DMS114 treated with DMSO at 0.1 percent for 48 hours (cell line): ENCODE measurements at regions not wholly inside any gene's neighbourhood (a gene's known extent, or its start where the extent isn't known, plus 50 kb on each side); places are given as distances from the start of the nearest gene placed in this dataset.
"Not testable (repeated sequence)": the region's sequence is repeated elsewhere in the genome, so short reads cannot be mapped to it uniquely, and the experiment has no call there.

Experiments used
- DNase-seq: peaks from one replicate; lab custom pipeline; 2025; ENCODE audit not compliant: unreplicated experiment; lab: John Stamatoyannopoulos, UW

- DNase-seq = no peak
Measured at GRCh38 chr22:48782811-48783511, 1044.7 kb downstream of the BRD1 start.

- no peak for DNase-seq
Measured at GRCh38 chr22:48782326-48782725, 1045.3 kb downstream of the BRD1 start.

- no peak for DNase-seq
Measured at GRCh38 chr22:48781868-48782267, 1045.8 kb downstream of the BRD1 start.

- DNase-seq = no peak
Measured at GRCh38 chr22:48781391-48781790, 1046.3 kb downstream of the BRD1 start.

DNA sequence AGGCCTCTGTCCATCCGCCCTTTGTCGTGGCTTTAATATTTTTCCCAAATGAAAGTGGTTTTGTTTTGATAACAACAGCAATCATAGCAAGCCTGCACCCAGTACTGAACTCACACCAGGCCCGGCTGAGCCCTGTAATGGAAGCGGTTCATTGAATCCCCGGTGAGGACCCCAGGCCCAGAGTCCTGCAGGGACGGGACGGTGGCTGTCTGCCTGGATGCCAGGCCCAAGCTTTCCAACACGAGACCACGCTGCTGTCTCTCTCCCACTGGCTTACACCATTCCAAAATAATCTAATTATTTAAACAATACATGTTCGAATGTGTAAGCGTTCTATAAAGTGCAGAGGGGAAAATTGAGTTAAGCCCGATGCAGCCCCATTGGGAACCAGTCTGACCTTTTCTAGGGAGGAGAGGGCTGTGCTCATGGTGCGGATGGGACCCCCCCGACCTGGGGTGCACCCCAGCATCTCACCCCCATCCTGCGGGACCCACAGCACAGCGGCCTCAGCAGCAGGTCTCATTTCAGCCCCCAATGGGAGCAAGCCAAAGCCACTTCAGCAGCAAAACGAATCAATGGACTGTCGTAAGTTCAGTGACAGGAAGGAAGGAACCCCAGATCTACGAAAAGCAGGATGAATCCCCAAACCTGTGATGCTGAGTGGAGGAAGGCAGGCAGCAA is 1046.9 kb downstream of the BRD1 start:
- no peak for DNase-seq

- no peak for DNase-seq
Measured at GRCh38 chr22:48779661-48780596, 1047.7 kb downstream of the BRD1 start.

- DNase-seq = no peak
Measured at GRCh38 chr22:48779211-48779643, 1048.4 kb downstream of the BRD1 start.

GRCh38 chr22:48778308-48779195 is 1049.1 kb downstream of the BRD1 start:
- DNase-seq = no peak

DNA sequence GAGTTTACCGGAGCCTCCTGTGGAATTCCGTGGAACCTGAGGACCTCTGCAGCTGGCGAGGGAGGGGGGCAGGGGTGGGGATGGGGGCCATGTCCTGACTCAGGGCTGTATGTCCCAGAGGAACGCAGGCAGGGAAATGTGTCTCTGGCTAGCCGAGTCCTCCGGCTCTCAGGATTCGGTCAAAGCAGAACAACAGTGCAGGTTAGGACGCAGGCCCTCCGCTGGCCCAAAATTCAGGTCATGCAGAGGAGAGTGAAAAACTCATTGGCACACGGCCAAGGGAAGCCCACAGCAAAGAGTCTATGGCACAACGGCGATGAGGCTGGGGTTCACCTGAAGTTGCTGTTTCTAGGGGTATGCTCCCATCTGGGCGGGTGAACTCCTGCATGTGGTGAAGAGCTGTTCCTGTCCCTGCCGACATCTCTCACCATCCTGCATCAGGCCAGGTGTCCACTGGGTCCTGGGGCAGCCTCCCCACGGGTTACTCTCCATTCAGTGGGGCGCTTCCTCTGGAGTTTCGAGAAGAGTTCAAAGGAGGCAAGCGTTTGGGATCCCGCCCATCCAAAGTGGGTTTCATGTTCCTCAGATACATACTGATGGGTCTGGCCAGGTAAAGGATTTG is 1055.3 kb downstream of the BRD1 start:
- no peak for DNase-seq

GRCh38 chr22:48765595-48765994 is 1062.1 kb downstream of the BRD1 start:
- DNase-seq = no peak

DNA sequence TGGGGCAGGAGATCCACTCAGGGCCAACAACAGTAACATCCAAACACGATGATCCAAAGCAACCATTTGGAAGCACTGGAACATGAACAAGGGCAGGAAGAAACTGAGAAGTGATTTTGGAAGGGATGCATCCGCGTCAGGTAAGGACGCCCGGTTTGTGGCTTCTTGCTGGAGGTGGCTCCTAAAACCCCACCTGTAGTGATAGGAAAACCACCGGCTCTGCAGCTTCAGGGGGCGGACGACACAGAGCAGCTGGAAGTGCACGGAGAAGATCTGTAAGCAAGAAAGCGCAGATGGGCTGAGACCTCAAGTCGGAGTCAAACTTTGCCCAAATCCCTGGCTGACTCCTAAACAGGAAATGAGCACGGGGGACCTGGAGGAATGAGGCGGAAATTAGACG is 1066.1 kb downstream of the BRD1 start:
- no peak for DNase-seq

DNA sequence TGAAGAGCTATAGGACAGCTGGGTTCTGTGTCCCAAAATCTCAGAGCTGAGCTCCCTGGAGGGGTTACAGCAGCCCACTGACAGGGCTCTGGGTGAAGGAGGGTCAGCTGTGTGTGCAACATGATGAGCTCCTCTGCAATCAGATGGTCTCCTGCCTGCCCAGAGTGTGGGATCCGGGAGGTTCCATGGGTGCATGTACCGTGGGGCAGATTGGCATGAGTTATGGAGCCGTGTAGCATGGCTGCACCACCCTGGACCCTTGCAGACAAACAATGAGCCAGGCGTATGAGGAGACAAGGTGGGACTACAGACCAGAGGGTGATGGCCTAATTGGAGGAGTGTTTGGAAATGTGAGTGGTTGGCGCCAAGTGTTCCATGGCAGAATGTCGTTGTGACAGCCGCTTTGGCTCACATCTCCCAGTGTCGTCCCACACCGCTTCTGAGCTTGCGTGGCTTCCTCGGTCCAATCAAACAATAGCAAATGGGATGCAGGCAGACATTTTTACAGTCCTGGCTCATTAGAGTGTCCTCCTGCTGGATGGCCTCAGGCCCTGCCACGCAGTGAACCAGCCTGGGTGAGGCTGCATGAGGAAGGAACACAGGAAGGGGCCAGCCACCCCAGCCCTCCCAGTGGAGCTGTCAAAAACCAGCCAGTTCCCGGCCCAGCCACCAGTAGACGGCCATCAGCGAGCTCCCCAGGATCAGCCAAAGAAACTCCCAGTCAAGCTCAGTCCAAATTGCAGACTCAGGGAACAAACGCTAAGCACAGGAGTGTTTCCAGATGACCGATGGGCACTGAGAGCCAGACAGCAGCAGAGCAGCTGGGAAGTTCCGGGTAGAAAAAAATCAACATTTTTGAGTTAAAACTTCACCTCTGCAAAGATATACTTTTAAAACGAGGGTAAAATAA is 1066.9 kb downstream of the BRD1 start:
- no peak for DNase-seq

GRCh38 chr22:48758881-48759875 is 1068.5 kb downstream of the BRD1 start:
- no peak for DNase-seq

DNA sequence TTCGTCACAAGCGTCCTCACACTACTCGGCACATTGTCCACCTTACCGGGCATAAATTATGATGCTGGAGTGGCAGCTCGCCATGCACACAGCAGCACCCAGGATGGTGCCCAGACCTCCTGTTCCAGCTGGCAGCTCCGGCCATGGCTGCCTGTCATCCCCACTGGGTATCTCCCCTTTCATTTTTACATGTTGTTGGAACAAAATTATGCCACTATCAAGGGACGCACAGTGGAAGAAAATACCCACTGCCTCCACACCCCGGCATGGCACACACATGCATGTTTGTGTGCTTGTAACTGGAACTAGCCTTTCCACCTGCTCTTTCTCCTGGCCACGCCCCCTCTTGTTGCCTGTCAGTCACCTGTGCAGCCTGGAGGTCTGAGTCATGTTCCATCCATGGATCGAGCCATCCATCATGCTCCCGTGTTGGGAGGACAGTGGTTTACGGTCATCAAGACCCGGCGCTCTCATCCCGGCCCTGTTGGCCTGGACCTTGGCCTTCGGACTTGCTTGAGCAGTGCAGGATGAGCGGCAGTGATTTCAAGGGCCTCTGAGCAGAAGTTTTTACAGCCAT is 1069.6 kb downstream of the BRD1 start:
- no peak for DNase-seq

DNA sequence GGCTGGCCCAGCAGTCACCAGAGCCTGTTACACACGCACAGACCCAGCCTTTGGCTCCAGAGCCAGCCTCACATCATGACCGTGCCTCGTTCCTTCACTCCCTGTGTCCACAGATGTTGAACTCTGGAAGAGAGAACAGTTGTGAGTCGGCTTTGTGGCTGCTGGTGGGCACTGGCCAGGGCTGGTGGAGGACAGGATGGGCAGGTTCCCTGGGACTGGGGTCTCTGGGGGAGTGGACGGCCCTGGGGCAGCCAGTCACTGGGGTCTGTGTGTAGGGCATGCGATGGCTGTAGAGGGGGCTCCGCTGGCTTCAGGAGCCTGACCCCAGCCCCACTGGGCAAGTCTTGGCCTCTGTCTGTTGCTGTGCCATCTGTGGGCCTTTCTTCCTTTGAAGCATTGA is 1070.1 kb downstream of the BRD1 start:
- DNase-seq = no peak

DNA sequence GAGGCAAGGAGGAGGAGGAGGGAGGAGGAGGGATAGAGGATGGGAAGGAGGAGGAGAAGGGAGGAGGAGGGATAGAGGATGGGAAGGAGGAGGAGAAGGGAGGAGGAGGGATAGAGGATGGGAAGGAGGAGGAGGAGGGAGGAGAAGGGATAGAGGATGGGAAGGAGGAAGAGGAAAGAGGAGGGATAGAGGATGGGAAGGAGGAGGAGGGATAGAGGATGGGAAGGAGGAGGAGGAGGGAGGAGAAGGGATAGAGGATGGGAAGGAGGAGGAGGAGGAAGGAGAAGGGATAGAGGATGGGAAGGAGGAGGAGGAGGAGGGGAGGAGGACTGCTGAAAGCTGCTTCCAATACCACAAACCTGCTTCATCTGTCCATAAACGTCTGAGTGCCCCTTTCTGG is 1070.5 kb downstream of the BRD1 start:
- DNase-seq = not testable (repeated sequence)
